ENCODE measurements at regions not wholly inside any gene's neighbourhood (a gene's known extent, or its start where the extent isn't known, plus 50 kb on each side); places are given as distances from the start of the nearest gene placed in this dataset.

GRCh38 chr5:3980156-3980555 is 384.5 kb downstream of the IRX1 start:
- no peak for TF ChIP-seq FOXA1 (IDR thresholded peaks at IDR 0.05)
- TF ChIP-seq BHLHE40 (IDR thresholded peaks at IDR 0.05; ENCODE audit: borderline replicate concordance): no peak
- no peak for TF ChIP-seq ELF4 (IDR thresholded peaks at IDR 0.05)
- no peak for TF ChIP-seq FOXM1 (IDR thresholded peaks at IDR 0.05; ENCODE audit: borderline replicate concordance)
- no peak for TF ChIP-seq PKNOX1 (IDR thresholded peaks at IDR 0.05)
- no peak for TF ChIP-seq TARDBP (IDR thresholded peaks at IDR 0.05)
- no peak for TF ChIP-seq NFRKB (IDR thresholded peaks at IDR 0.05)
- no peak for TF ChIP-seq ARNT (IDR thresholded peaks at IDR 0.05)
- TF ChIP-seq SUZ12 (IDR thresholded peaks at IDR 0.05): no peak
- no peak for TF ChIP-seq L3MBTL2 (conservative IDR thresholded peaks at IDR 0.05)
- no peak for TF ChIP-seq HDGF (IDR thresholded peaks at IDR 0.05; ENCODE audit: borderline replicate concordance)
- no peak for TF ChIP-seq SP1 (IDR thresholded peaks at IDR 0.05)

Data from HEK293T (cell line).